ENCODE measurements at regions not wholly inside any gene's neighbourhood (a gene's known extent, or its start where the extent isn't known, plus 50 kb on each side); places are given as distances from the start of the nearest gene placed in this dataset.

DNA sequence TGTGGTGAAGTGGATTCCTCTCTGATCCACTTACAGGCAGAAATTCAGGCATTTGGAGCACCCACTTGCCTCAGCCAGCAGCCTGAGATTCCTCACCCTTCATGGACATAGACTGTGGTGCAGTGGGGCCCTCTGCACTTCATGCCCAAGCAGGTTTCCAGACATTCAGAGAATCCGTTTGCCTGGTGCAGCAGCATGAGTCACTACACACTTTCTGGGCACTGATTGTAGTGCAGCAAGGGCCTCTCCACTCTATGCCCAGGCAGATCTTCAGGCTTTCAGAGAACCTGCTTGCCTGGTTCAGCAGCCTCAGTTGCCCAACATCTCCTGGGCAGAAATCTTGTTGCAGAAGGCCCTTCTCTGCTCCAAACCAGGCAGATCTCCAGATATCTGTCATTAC, 920.9 kb downstream of the SLITRK5 start:
- peaks cover 34% of the 10 kb centered on the region for H3K9me3 Mint-ChIP-seq
- no peak for ATAC-seq
- DNase-seq (ENCODE audit: low spot score) = no peak
- H3K36me3 Mint-ChIP-seq = peaks cover 21% of the 10 kb centered on the region
- ChIA-PET POLR2A (no interaction called here), CTCF (no interaction called here)
- H3K4me1 Mint-ChIP-seq = no peaks in the 10 kb centered on the region
- H3K27me3 Mint-ChIP-seq (ENCODE audit: low read depth) = no peaks in the 10 kb centered on the region
- TF ChIP-seq ETV6 (CRISPR knock-in tag; IDR thresholded peaks at IDR 0.05) = no peak
- TF ChIP-seq CBFB (CRISPR knock-in tag; IDR thresholded peaks at IDR 0.05; ENCODE audit: low read depth) = no peak
- no peak for TF ChIP-seq PRRX2 (CRISPR knock-in tag; IDR thresholded peaks at IDR 0.05)
- TF ChIP-seq, protein P1, sequence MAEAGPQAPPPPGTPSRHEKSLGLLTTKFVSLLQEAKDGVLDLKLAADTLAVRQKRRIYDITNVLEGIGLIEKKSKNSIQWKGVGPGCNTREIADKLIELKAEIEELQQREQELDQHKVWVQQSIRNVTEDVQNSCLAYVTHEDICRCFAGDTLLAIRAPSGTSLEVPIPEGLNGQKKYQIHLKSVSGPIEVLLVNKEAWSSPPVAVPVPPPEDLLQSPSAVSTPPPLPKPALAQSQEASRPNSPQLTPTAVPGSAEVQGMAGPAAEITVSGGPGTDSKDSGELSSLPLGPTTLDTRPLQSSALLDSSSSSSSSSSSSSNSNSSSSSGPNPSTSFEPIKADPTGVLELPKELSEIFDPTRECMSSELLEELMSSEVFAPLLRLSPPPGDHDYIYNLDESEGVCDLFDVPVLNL (CRISPR knock-in tag; IDR thresholded peaks at IDR 0.05; ENCODE audit: borderline replicate concordance, low read depth) = no peak
- TF ChIP-seq, protein P2, sequence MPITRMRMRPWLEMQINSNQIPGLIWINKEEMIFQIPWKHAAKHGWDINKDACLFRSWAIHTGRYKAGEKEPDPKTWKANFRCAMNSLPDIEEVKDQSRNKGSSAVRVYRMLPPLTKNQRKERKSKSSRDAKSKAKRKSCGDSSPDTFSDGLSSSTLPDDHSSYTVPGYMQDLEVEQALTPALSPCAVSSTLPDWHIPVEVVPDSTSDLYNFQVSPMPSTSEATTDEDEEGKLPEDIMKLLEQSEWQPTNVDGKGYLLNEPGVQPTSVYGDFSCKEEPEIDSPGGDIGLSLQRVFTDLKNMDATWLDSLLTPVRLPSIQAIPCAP (CRISPR knock-in tag; IDR thresholded peaks at IDR 0.05) = no peak
- TF ChIP-seq ATF1 (CRISPR knock-in tag; IDR thresholded peaks at IDR 0.05) = no peak
- no peak for TF ChIP-seq ZNF423 (CRISPR knock-in tag; IDR thresholded peaks at IDR 0.05)
- no peak for TF ChIP-seq IRF2 (CRISPR knock-in tag; IDR thresholded peaks at IDR 0.05; ENCODE audit: borderline replicate concordance, low read depth)
- no peak for TF ChIP-seq SOX15 (CRISPR knock-in tag; IDR thresholded peaks at IDR 0.05)
- TF ChIP-seq ZNF416 (CRISPR knock-in tag; IDR thresholded peaks at IDR 0.05) = no peak
- TF ChIP-seq, protein P3, sequence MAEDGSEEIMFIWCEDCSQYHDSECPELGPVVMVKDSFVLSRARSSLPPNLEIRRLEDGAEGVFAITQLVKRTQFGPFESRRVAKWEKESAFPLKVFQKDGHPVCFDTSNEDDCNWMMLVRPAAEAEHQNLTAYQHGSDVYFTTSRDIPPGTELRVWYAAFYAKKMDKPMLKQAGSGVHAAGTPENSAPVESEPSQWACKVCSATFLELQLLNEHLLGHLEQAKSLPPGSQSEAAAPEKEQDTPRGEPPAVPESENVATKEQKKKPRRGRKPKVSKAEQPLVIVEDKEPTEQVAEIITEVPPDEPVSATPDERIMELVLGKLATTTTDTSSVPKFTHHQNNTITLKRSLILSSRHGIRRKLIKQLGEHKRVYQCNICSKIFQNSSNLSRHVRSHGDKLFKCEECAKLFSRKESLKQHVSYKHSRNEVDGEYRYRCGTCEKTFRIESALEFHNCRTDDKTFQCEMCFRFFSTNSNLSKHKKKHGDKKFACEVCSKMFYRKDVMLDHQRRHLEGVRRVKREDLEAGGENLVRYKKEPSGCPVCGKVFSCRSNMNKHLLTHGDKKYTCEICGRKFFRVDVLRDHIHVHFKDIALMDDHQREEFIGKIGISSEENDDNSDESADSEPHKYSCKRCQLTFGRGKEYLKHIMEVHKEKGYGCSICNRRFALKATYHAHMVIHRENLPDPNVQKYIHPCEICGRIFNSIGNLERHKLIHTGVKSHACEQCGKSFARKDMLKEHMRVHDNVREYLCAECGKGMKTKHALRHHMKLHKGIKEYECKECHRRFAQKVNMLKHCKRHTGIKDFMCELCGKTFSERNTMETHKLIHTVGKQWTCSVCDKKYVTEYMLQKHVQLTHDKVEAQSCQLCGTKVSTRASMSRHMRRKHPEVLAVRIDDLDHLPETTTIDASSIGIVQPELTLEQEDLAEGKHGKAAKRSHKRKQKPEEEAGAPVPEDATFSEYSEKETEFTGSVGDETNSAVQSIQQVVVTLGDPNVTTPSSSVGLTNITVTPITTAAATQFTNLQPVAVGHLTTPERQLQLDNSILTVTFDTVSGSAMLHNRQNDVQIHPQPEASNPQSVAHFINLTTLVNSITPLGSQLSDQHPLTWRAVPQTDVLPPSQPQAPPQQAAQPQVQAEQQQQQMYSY (CRISPR knock-in tag; IDR thresholded peaks at IDR 0.05) = no peak
- no peak for TF ChIP-seq CREB1 (CRISPR knock-in tag; IDR thresholded peaks at IDR 0.05)
- TF ChIP-seq NR3C1 (CRISPR knock-in tag; conservative IDR thresholded peaks at IDR 0.05; ENCODE audit: low read depth) = no peak
- TF ChIP-seq NFYB (CRISPR knock-in tag; conservative IDR thresholded peaks at IDR 0.05; ENCODE audit: low read depth) = no peak
- TF ChIP-seq, protein P4, sequence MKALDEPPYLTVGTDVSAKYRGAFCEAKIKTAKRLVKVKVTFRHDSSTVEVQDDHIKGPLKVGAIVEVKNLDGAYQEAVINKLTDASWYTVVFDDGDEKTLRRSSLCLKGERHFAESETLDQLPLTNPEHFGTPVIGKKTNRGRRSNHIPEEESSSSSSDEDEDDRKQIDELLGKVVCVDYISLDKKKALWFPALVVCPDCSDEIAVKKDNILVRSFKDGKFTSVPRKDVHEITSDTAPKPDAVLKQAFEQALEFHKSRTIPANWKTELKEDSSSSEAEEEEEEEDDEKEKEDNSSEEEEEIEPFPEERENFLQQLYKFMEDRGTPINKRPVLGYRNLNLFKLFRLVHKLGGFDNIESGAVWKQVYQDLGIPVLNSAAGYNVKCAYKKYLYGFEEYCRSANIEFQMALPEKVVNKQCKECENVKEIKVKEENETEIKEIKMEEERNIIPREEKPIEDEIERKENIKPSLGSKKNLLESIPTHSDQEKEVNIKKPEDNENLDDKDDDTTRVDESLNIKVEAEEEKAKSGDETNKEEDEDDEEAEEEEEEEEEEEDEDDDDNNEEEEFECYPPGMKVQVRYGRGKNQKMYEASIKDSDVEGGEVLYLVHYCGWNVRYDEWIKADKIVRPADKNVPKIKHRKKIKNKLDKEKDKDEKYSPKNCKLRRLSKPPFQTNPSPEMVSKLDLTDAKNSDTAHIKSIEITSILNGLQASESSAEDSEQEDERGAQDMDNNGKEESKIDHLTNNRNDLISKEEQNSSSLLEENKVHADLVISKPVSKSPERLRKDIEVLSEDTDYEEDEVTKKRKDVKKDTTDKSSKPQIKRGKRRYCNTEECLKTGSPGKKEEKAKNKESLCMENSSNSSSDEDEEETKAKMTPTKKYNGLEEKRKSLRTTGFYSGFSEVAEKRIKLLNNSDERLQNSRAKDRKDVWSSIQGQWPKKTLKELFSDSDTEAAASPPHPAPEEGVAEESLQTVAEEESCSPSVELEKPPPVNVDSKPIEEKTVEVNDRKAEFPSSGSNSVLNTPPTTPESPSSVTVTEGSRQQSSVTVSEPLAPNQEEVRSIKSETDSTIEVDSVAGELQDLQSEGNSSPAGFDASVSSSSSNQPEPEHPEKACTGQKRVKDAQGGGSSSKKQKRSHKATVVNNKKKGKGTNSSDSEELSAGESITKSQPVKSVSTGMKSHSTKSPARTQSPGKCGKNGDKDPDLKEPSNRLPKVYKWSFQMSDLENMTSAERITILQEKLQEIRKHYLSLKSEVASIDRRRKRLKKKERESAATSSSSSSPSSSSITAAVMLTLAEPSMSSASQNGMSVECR (CRISPR knock-in tag; IDR thresholded peaks at IDR 0.05; ENCODE audit: borderline replicate concordance) = no peak
- TF ChIP-seq, protein P5, sequence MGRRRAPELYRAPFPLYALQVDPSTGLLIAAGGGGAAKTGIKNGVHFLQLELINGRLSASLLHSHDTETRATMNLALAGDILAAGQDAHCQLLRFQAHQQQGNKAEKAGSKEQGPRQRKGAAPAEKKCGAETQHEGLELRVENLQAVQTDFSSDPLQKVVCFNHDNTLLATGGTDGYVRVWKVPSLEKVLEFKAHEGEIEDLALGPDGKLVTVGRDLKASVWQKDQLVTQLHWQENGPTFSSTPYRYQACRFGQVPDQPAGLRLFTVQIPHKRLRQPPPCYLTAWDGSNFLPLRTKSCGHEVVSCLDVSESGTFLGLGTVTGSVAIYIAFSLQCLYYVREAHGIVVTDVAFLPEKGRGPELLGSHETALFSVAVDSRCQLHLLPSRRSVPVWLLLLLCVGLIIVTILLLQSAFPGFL (CRISPR knock-in tag; IDR thresholded peaks at IDR 0.05; ENCODE audit: borderline replicate concordance) = no peak
- TF ChIP-seq, protein P6, sequence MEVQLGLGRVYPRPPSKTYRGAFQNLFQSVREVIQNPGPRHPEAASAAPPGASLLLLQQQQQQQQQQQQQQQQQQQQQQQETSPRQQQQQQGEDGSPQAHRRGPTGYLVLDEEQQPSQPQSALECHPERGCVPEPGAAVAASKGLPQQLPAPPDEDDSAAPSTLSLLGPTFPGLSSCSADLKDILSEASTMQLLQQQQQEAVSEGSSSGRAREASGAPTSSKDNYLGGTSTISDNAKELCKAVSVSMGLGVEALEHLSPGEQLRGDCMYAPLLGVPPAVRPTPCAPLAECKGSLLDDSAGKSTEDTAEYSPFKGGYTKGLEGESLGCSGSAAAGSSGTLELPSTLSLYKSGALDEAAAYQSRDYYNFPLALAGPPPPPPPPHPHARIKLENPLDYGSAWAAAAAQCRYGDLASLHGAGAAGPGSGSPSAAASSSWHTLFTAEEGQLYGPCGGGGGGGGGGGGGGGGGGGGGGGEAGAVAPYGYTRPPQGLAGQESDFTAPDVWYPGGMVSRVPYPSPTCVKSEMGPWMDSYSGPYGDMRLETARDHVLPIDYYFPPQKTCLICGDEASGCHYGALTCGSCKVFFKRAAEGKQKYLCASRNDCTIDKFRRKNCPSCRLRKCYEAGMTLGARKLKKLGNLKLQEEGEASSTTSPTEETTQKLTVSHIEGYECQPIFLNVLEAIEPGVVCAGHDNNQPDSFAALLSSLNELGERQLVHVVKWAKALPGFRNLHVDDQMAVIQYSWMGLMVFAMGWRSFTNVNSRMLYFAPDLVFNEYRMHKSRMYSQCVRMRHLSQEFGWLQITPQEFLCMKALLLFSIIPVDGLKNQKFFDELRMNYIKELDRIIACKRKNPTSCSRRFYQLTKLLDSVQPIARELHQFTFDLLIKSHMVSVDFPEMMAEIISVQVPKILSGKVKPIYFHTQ (CRISPR knock-in tag; IDR thresholded peaks at IDR 0.05) = no peak
- H3K4me3 Mint-ChIP-seq = no peak overlapping the region
- no peak overlapping the region for H3K27ac Mint-ChIP-seq
